Smooth muscle cell (in vitro differentiated cells): ENCODE measurements at regions not wholly inside any gene's neighbourhood (a gene's known extent, or its start where the extent isn't known, plus 50 kb on each side); places are given as distances from the start of the nearest gene placed in this dataset.

Experiments
- DNase-seq: peaks from one replicate; lab custom pipeline; 2025; ENCODE audit not compliant: unreplicated experiment; lab: John Stamatoyannopoulos, UW
- H2AFZ ChIP-seq: fragments of 200-600 bp; sonication (generic); 2 replicates; pipeline ENCODE4 v1.6.0; 2016; ENCODE audit warnings: antibody characterized with exemption, low read depth, mild to moderate bottlenecking
- H3F3A ChIP-seq: fragments of 200-600 bp; sonication (generic); 2 replicates; pipeline ENCODE4 v1.6.0; 2017; ENCODE audit warnings: antibody characterized with exemption, low read depth
- H3K27ac ChIP-seq: fragments of 200-600 bp; sonication (generic); 2 replicates; pipeline ENCODE4 v1.5.1; 2016; ENCODE audit warnings: low read depth, mild to moderate bottlenecking
- H3K27me3 ChIP-seq: fragments of 200-600 bp; sonication (generic); 2 replicates; pipeline ENCODE4 v1.6.1; 2016; ENCODE audit warnings: low read depth, mild to moderate bottlenecking
- H3K36me3 ChIP-seq: fragments of 200-600 bp; sonication (generic); 2 replicates; pipeline ENCODE4 v1.5.1; 2016; ENCODE audit warnings: low read depth
- H3K4me1 ChIP-seq: fragments of 200-600 bp; sonication (generic); 2 replicates; pipeline ENCODE4 v1.5.1; 2016; ENCODE audit warnings: low read depth
- H3K4me2 ChIP-seq: fragments of 200-600 bp; sonication (generic); 2 replicates; pipeline ENCODE4 v1.6.0; 2016; ENCODE audit warnings: mild to moderate bottlenecking
- H3K4me3 ChIP-seq: fragments of 200-600 bp; sonication (generic); 2 replicates; pipeline ENCODE4 v1.5.1; 2016; ENCODE audit warnings: mild to moderate bottlenecking
- H3K79me2 ChIP-seq: fragments of 200-600 bp; sonication (generic); 2 replicates; pipeline ENCODE4 v1.6.0; 2016; ENCODE audit warnings: low read depth, mild to moderate bottlenecking
- H3K9ac ChIP-seq: fragments of 200-600 bp; sonication (generic); 2 replicates; pipeline ENCODE4 v1.6.0; 2016; ENCODE audit warnings: low read depth
- H3K9me3 ChIP-seq: fragments of 200-600 bp; sonication (generic); replicated peaks from 2 replicates; pipeline ENCODE4 v1.5.1; 2016; ENCODE audit warnings: low read depth
- H4K20me1 ChIP-seq: fragments of 200-600 bp; sonication (generic); 2 replicates; pipeline ENCODE4 v1.6.0; 2016; ENCODE audit warnings: low read depth
- CTCF ChIP-seq: fragments of 200-600 bp; sonication (generic); IDR thresholded peaks from 2 replicates; pipeline ENCODE4 v1.5.1; 2017; ENCODE audit warnings: borderline replicate concordance, mild to moderate bottlenecking, antibody characterized with exemption; ENCODE audit not compliant: insufficient read depth, poor library complexity, severe bottlenecking
- WGBS: methylation state at CpG from one replicate; pipeline ENCODE4 v1.1.7; 2016; ENCODE audit warnings: low lambda C conversion rate; 5-methylcytosine and 5-hydroxymethylcytosine counted together

GRCh38 chr1:228960705-228961104, 225.4 kb downstream of the RHOU start:
- Histone ChIP-seq H4K20me1 (no peaks in the 10 kb centered on the region), H3K79me2 (no peaks in the 10 kb centered on the region), H3K27me3 (no peaks in the 10 kb centered on the region), H2AFZ (no peak overlapping the region), H3F3A (peaks cover 20% of the 10 kb centered on the region), H3K4me2 (no peak overlapping the region), H3K4me1 (peaks cover 20% of the 10 kb centered on the region), H3K9me3 (no peaks in the 10 kb centered on the region), H3K9ac (no peak overlapping the region), H3K27ac (no peak overlapping the region), H3K36me3 (no peaks in the 10 kb centered on the region), H3K4me3 (no peak overlapping the region)
- 79% methylated on average over 5 of the region's 5 CpGs for WGBS
- TF ChIP-seq CTCF = no peak
- DNase-seq = no peak

GRCh38 chr1:228961511-228961910, 226.2 kb downstream of the RHOU start:
- WGBS = 94% methylated on average over 6 of the region's 6 CpGs
- DNase-seq = no peak

GRCh38 chr1:228963795-228964177, 228.5 kb downstream of the RHOU start:
- Histone ChIP-seq H3K79me2 (no peaks in the 10 kb centered on the region), H3K4me3 (no peak overlapping the region), H2AFZ (no peak overlapping the region), H3K4me2 (peak overlapping the region; percentile 11), H3F3A (peaks cover 11% of the 10 kb centered on the region), H4K20me1 (no peaks in the 10 kb centered on the region), H3K36me3 (no peaks in the 10 kb centered on the region), H3K27me3 (no peaks in the 10 kb centered on the region), H3K4me1 (peaks cover 17% of the 10 kb centered on the region), H3K27ac (peak overlapping the region; percentile 72), H3K9ac (peak overlapping the region; percentile 29), H3K9me3 (no peaks in the 10 kb centered on the region)
- no peak for DNase-seq
- WGBS = 67% methylated on average over 2 of the region's 2 CpGs
- no peak for TF ChIP-seq CTCF

More at GRCh38 chr1:228961511-228961910, 226.2 kb downstream of the RHOU start:
- Histone ChIP-seq H3F3A (peaks cover 23% of the 10 kb centered on the region), H3K4me3 (no peak overlapping the region), H3K36me3 (no peaks in the 10 kb centered on the region), H3K4me2 (no peak overlapping the region), H2AFZ (no peak overlapping the region), H3K27me3 (no peaks in the 10 kb centered on the region), H3K9ac (no peak overlapping the region), H3K27ac (no peak overlapping the region), H3K79me2 (no peaks in the 10 kb centered on the region), H4K20me1 (no peaks in the 10 kb centered on the region), H3K9me3 (no peaks in the 10 kb centered on the region), H3K4me1 (peaks cover 20% of the 10 kb centered on the region)
- TF ChIP-seq CTCF = no peak
